GM13977 (cell line): ENCODE measurements at regions not wholly inside any gene's neighbourhood (a gene's known extent, or its start where the extent isn't known, plus 50 kb on each side); places are given as distances from the start of the nearest gene placed in this dataset.

Experiments
- DNase-seq: peaks from one replicate; pipeline ENCODE4 v3.0.0; 2012; ENCODE audit warnings: low spot score
- CTCF ChIP-seq: IDR thresholded peaks from 2 replicates; pipeline ENCODE4 v1.5.1; 2012; ENCODE audit warnings: mild to moderate bottlenecking, control low read depth; ENCODE audit not compliant: insufficient read depth; ENCODE audit errors: extremely low read depth, missing control alignments
- in situ Hi-C: fragments of 300-500 bp; cut with MboI; formaldehyde crosslinking; loops from one replicate; pipeline ENCODE4 v1.12.0; 2022; ENCODE audit warnings: low sequenced_read_pairs, low pct_unique_long_range_greater_than_20kb, mixed read lengths, inconsistent platforms; ENCODE audit not compliant: unreplicated experiment

- DNase-seq, result no peak
- TF ChIP-seq CTCF, result no peak
- in situ Hi-C loops, result no loop called here
These were observed 127.0 kb downstream of the SEC23IP start for GRCh38 chr10:120019568-120019967.

GRCh38 chr10:120022357-120022756 lies 129.8 kb downstream of the SEC23IP start:
- DNase-seq, result no peak
- TF ChIP-seq CTCF, result no peak
- in situ Hi-C loops, result no loop called here

- TF ChIP-seq CTCF, result no peak
- no peak for DNase-seq
- in situ Hi-C loops, result no loop called here
These were observed 141.7 kb downstream of the SEC23IP start for GRCh38 chr10:120034236-120034635.

GRCh38 chr10:120039046-120039445 lies 146.5 kb downstream of the SEC23IP start:
- DNase-seq, result no peak
- in situ Hi-C loops, result no loop called here
- TF ChIP-seq CTCF, result no peak

GRCh38 chr10:120039826-120040225 lies 147.3 kb downstream of the SEC23IP start:
- no peak for DNase-seq
- in situ Hi-C loops, result no loop called here
- TF ChIP-seq CTCF, result no peak

- in situ Hi-C loops, result no loop called here
- no peak for TF ChIP-seq CTCF
- DNase-seq, result no peak
These were observed 149.5 kb downstream of the SEC23IP start for GRCh38 chr10:120041807-120042559.
